ENCODE measurements at regions not wholly inside any gene's neighbourhood (a gene's known extent, or its start where the extent isn't known, plus 50 kb on each side); places are given as distances from the start of the nearest gene placed in this dataset.

DNA sequence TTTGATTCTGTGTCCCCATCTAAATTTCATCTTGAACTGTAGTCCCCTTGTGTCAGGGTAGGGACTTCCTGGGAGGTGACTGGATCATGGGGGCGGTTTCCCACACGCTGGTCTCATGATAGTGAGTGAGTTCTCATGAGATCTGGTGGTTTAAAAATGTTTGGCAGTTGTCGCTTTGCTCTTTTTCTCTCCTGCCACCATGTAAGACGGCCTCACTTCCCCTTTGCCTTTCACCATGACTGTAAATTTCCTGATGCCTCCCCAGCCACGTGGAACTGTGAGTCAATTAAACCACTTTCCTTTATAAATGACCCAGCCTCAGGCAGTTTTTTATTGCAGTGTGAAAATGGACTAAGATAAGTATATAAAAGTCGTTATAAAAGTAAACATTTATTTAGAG is 80.5 kb upstream of the SGK1 start:
- TF ChIP-seq CTCF (IDR thresholded peaks at IDR 0.05), result no peak
- no peak for TF ChIP-seq POLR2AphosphoS5 (IDR thresholded peaks at IDR 0.05)
- no peak for TF ChIP-seq POLR2A (IDR thresholded peaks at IDR 0.05)
- no peak for TF ChIP-seq EP300 (IDR thresholded peaks at IDR 0.05)
- H3K27me3 ChIP-seq, result no peaks in the 10 kb centered on the region
- no peaks in the 10 kb centered on the region for H3K9me3 ChIP-seq
- no peak overlapping the region for H3K27ac ChIP-seq
- WGBS, 2 donors, result 45 to 53% methylated on average over 6 of the region's 6 CpGs
- intact Hi-C loops (cut with DNase I), result no loop called here
- no peak for DNase-seq
- no peaks in the 10 kb centered on the region for H3K36me3 ChIP-seq
- no peaks in the 10 kb centered on the region for H3K4me1 ChIP-seq
- H3K4me3 ChIP-seq, result no peak overlapping the region

- no peaks in the 10 kb centered on the region for H3K4me1 ChIP-seq
- no peak overlapping the region for H3K27ac ChIP-seq
- H3K36me3 ChIP-seq, result no peaks in the 10 kb centered on the region
- no peak for DNase-seq
- no peaks in the 10 kb centered on the region for H3K9me3 ChIP-seq
- no peaks in the 10 kb centered on the region for H3K27me3 ChIP-seq
- no peak for TF ChIP-seq CTCF (IDR thresholded peaks at IDR 0.05)
- no peak for TF ChIP-seq POLR2A (IDR thresholded peaks at IDR 0.05)
- no peak for TF ChIP-seq POLR2AphosphoS5 (IDR thresholded peaks at IDR 0.05)
- TF ChIP-seq EP300 (IDR thresholded peaks at IDR 0.05), result no peak
- no peak overlapping the region for H3K4me3 ChIP-seq
- WGBS, 2 donors, result 87 to 90% methylated on average over 5 of the region's 5 CpGs
- intact Hi-C loops (cut with DNase I), result no loop called here
Observed at GRCh38 chr6:134397676-134398075, 79.8 kb upstream of the SGK1 start.

DNA sequence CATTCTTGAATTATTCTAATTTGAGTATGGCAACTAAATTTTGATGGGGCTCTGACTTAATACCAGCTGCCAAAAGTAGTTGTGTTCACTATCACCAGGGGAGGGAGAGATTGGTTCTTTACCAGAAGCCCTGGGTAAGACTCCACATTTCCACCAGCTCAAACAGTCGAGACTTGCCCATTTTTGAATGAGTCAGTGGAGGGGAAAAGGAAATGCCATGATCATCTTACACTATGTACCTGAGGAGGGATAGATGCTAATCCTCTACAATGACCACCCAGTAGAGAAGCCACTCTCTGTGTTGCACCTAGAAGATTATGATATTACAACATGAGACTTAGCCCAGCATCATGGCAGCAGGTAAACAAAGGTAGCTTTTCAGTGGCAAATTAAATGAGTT is 77.0 kb upstream of the SGK1 start:
- Histone ChIP-seq H3K36me3 (no peaks in the 10 kb centered on the region), H3K27me3 (no peaks in the 10 kb centered on the region), H3K4me3 (no peak overlapping the region), H3K9me3 (no peaks in the 10 kb centered on the region), H3K4me1 (no peaks in the 10 kb centered on the region), H3K27ac (no peak overlapping the region)
- TF ChIP-seq POLR2AphosphoS5 (IDR thresholded peaks at IDR 0.05) (no peak), CTCF (IDR thresholded peaks at IDR 0.05) (no peak)
- DNase-seq, result no peak
- WGBS, 2 donors, result 76 to 83% methylated on average over 1 of the region's 1 CpG
- intact Hi-C loops (cut with DNase I), result no loop called here

- H3K27me3 ChIP-seq, result no peaks in the 10 kb centered on the region
- DNase-seq, result no peak
- intact Hi-C loops (cut with DNase I), result no loop called here
- H3K4me3 ChIP-seq, result no peak overlapping the region
- no peaks in the 10 kb centered on the region for H3K36me3 ChIP-seq
- H3K9me3 ChIP-seq, result no peaks in the 10 kb centered on the region
- H3K27ac ChIP-seq, result no peak overlapping the region
- 62 to 82% methylated on average over 1 of the region's 1 CpG for WGBS, 2 donors
- no peaks in the 10 kb centered on the region for H3K4me1 ChIP-seq
- TF ChIP-seq CTCF (IDR thresholded peaks at IDR 0.05), result no peak
- no peak for TF ChIP-seq POLR2AphosphoS5 (IDR thresholded peaks at IDR 0.05)
- no peak for TF ChIP-seq POLR2A (IDR thresholded peaks at IDR 0.05)
- TF ChIP-seq EP300 (IDR thresholded peaks at IDR 0.05), result no peak
Observed at GRCh38 chr6:134394208-134394607, 76.3 kb upstream of the SGK1 start.

GRCh38 chr6:134391205-134391604 is 73.3 kb upstream of the SGK1 start:
- TF ChIP-seq EP300 (IDR thresholded peaks at IDR 0.05) (no peak), CTCF (IDR thresholded peaks at IDR 0.05) (no peak), POLR2A (IDR thresholded peaks at IDR 0.05) (no peak), POLR2AphosphoS5 (IDR thresholded peaks at IDR 0.05) (no peak)
- no peak overlapping the region for H3K27ac ChIP-seq
- H3K9me3 ChIP-seq, result no peaks in the 10 kb centered on the region
- H3K4me1 ChIP-seq, result no peaks in the 10 kb centered on the region
- intact Hi-C loops (cut with DNase I), result no loop called here
- no peak for DNase-seq
- no peaks in the 10 kb centered on the region for H3K36me3 ChIP-seq
- 81 to 86% methylated on average over 1 of the region's 1 CpG for WGBS, 2 donors
- H3K27me3 ChIP-seq, result no peaks in the 10 kb centered on the region
- H3K4me3 ChIP-seq, result no peak overlapping the region
